Activated CD4-positive, alpha-beta T cell treated with anti-CD3 and anti-CD28 coated beads, Interleukin-2, amount 50 U/mL, for 24 hours (primary cell): ENCODE measurements at regions not wholly inside any gene's neighbourhood (a gene's known extent, or its start where the extent isn't known, plus 50 kb on each side); places are given as distances from the start of the nearest gene placed in this dataset.
"Not testable (repeated sequence)": the region's sequence is repeated elsewhere in the genome, so short reads cannot be mapped to it uniquely, and the experiment has no call there.

ENCODE experiments used
- DNase-seq, 2 donors: peaks; one replicate each; pipeline ENCODE4 v3.0.0-alpha.2; 2020; ENCODE audit warnings: low read depth in 1 of 2, low spot score in 1 of 2

- DNase-seq: no peak
These were observed 339.5 kb upstream of the GCFC2 start for GRCh38 chr2:76050196-76050595.

GRCh38 chr2:76044701-76045100, 334.0 kb upstream of the GCFC2 start:
- no peak for DNase-seq

- no peak for DNase-seq
These were observed 328.8 kb upstream of the GCFC2 start for GRCh38 chr2:76039505-76039904.

- DNase-seq: no peak
These were observed 317.0 kb upstream of the GCFC2 start for GRCh38 chr2:76027761-76028160.

GRCh38 chr2:76019128-76019527, 308.4 kb upstream of the GCFC2 start:
- DNase-seq: no peak

- DNase-seq: no peak
These were observed 298.8 kb upstream of the GCFC2 start for GRCh38 chr2:76009484-76009883.

GRCh38 chr2:76008001-76008702, 297.4 kb upstream of the GCFC2 start:
- DNase-seq: no peak

GRCh38 chr2:76000425-76000824, 289.7 kb upstream of the GCFC2 start:
- no peak for DNase-seq

- DNase-seq: no peak
These were observed 287.7 kb upstream of the GCFC2 start for GRCh38 chr2:75998451-75998850.

- no peak for DNase-seq
These were observed 284.0 kb upstream of the GCFC2 start for GRCh38 chr2:75994759-75995158.

- not testable (repeated sequence) for DNase-seq
These were observed 277.9 kb upstream of the GCFC2 start for GRCh38 chr2:75988622-75989021.

GRCh38 chr2:75986617-75987016, 275.9 kb upstream of the GCFC2 start:
- no peak for DNase-seq

GRCh38 chr2:75982719-75983118, 272.0 kb upstream of the GCFC2 start:
- no peak for DNase-seq

- DNase-seq: no peak
These were observed 253.9 kb upstream of the GCFC2 start for GRCh38 chr2:75964646-75965045.

- DNase-seq: no peak
These were observed 249.8 kb upstream of the GCFC2 start for GRCh38 chr2:75960472-75961009.

GRCh38 chr2:75959724-75960471, 249.2 kb upstream of the GCFC2 start:
- DNase-seq: no peak

- DNase-seq: no peak
These were observed 244.0 kb upstream of the GCFC2 start for GRCh38 chr2:75954761-75955160.

GRCh38 chr2:75952173-75952572, 241.5 kb upstream of the GCFC2 start:
- DNase-seq: no peak

- DNase-seq: no peak
These were observed 238.8 kb upstream of the GCFC2 start for GRCh38 chr2:75949385-75950030.

GRCh38 chr2:75936311-75936710, 225.6 kb upstream of the GCFC2 start:
- no peak for DNase-seq

- no peak for DNase-seq
These were observed 222.3 kb upstream of the GCFC2 start for GRCh38 chr2:75932996-75933395.

- DNase-seq: no peak
These were observed 217.4 kb upstream of the GCFC2 start for GRCh38 chr2:75928093-75928492.
